H1 (cell line): ENCODE measurements at regions not wholly inside any gene's neighbourhood (a gene's known extent, or its start where the extent isn't known, plus 50 kb on each side); places are given as distances from the start of the nearest gene placed in this dataset.

ENCODE experiments used
- CTCF ChIA-PET: fragments of 300-600 bp; sonication (Branson Sonifier 250); formaldehyde crosslinking; loops from one replicate; lab custom pipeline; 2021; ENCODE audit not compliant: partially characterized antibody; lab: Charles Lee
- POLR2A ChIA-PET: fragments of 300-600 bp; sonication (Branson Sonifier 250); formaldehyde crosslinking; loops from one replicate; lab custom pipeline; 2021; ENCODE audit warnings: inconsistent platforms; ENCODE audit not compliant: partially characterized antibody; lab: Charles Lee
- DNase-seq, 2 experiments: peaks; one replicate each; pipeline versions ENCODE4 v3.0.0 to v3.0.0-alpha.2; 2010 to 2022; ENCODE audit warnings: low spot score in 2 of 2, low read depth in 1 of 2, mixed read lengths in 1 of 2
- FAIRE-seq: peaks from 2 replicates; lab custom pipeline; 2011; peaks lifted over from hg19 to GRCh38; lab: Jason Lieb, UNC
- H2AFZ ChIP-seq: 2 replicates; pipeline ENCODE4 v1.8.1; 2012; ENCODE audit warnings: low read length, inconsistent platforms
- H2AK5ac ChIP-seq: 2 replicates; pipeline ENCODE4 v1.6.1; 2013; ENCODE audit warnings: low read depth, low read length
- H2BK120ac ChIP-seq: replicated peaks from 2 replicates; pipeline ENCODE3; 2013; ENCODE audit warnings: low read depth, low read length, inconsistent platforms
- H2BK12ac ChIP-seq: 2 replicates; pipeline ENCODE4 v1.6.1; 2013; ENCODE audit warnings: low read depth, low read length
- H2BK15ac ChIP-seq: 2 replicates; pipeline ENCODE4 v1.6.1; 2013; ENCODE audit warnings: low read length
- H2BK20ac ChIP-seq: 2 replicates; pipeline ENCODE4 v1.6.1; 2013; ENCODE audit warnings: low read length
- H2BK5ac ChIP-seq: 2 replicates; pipeline ENCODE4 v1.6.1; 2013; ENCODE audit warnings: low read depth, low read length
- H3K14ac ChIP-seq: 2 replicates; pipeline ENCODE4 v1.6.1; 2013; ENCODE audit warnings: inconsistent platforms; ENCODE audit not compliant: insufficient read length
- H3K18ac ChIP-seq: 2 replicates; pipeline ENCODE4 v1.6.1; 2013; ENCODE audit warnings: low read length; ENCODE audit errors: extremely low read depth
- H3K23ac ChIP-seq: 2 replicates; pipeline ENCODE4 v1.6.1; 2013; ENCODE audit warnings: inconsistent platforms; ENCODE audit not compliant: insufficient read length
- H3K23me2 ChIP-seq: 2 replicates; pipeline ENCODE4 v1.6.1; 2013; ENCODE audit warnings: low read depth, low read length
- H3K27ac ChIP-seq: 2 replicates; pipeline ENCODE4 v1.6.1; 2011; ENCODE audit warnings: low read depth, low read length, inconsistent platforms
- H3K27me3 ChIP-seq, 4 experiments: replicated peaks in 1 of 4; 1 replicate in 1 of 4; 2 replicates in 3 of 4; pipeline versions ENCODE4 v1.6.1 to v1.8.1; 2011 to 2013; ENCODE audit warnings: low read length in 3 of 4, mild to moderate bottlenecking in 3 of 4, inconsistent platforms in 2 of 4, mixed read lengths in 2 of 4, moderate library complexity in 1 of 4; ENCODE audit not compliant: control insufficient read depth in 3 of 4, insufficient read depth in 3 of 4; ENCODE audit errors: extremely low read depth in 1 of 4
- H3K36me3 ChIP-seq, 4 experiments: 2 replicates each; pipeline versions ENCODE4 v1.6.1 to v1.8.1; 2011 to 2013; ENCODE audit warnings: mild to moderate bottlenecking in 4 of 4, low read length in 3 of 4, moderate library complexity in 2 of 4, control low read depth in 1 of 4, inconsistent platforms in 1 of 4; ENCODE audit not compliant: insufficient read depth in 4 of 4, control insufficient read depth in 2 of 4
- H3K4ac ChIP-seq: replicated peaks from 2 replicates; pipeline ENCODE3; 2013; ENCODE audit warnings: low read length, low read depth, mixed read lengths, inconsistent platforms; ENCODE audit not compliant: insufficient read length
- H3K4me1 ChIP-seq, 4 experiments: replicated peaks in 1 of 4; 1 replicate in 1 of 4; 2 replicates in 3 of 4; pipeline versions ENCODE4 v1.6.1 to v1.8.1; 2011 to 2013; ENCODE audit warnings: low read length in 3 of 4, inconsistent platforms in 2 of 4, mixed read lengths in 1 of 4; ENCODE audit not compliant: insufficient read depth in 4 of 4, control insufficient read depth in 3 of 4
- H3K4me2 ChIP-seq, 2 experiments: 2 replicates each; pipeline versions ENCODE4 v1.6.1 to v1.8.1; 2011 to 2013; ENCODE audit warnings: low read depth in 2 of 2, low read length in 2 of 2, control low read depth in 1 of 2, inconsistent platforms in 1 of 2, mild to moderate bottlenecking in 1 of 2; ENCODE audit not compliant: insufficient read depth in 1 of 2
- H3K4me3 ChIP-seq, 4 experiments: fragments of 200-600, 300-600 bp in 1 of 4; sonication (generic), shearing (Covaris generic), sonication (Bioruptor Twin) in 1 of 4; 2 replicates each; pipeline versions ENCODE4 v1.5.1 to v1.8.1; 2011 to 2016; ENCODE audit warnings: low read length in 4 of 4, low read depth in 3 of 4, control low read depth in 2 of 4, inconsistent platforms in 2 of 4, mild to moderate bottlenecking in 2 of 4, mixed read lengths in 1 of 4, moderate library complexity in 1 of 4; ENCODE audit not compliant: insufficient read depth in 2 of 4; ENCODE audit errors: extremely low read depth in 1 of 4
- H3K56ac ChIP-seq: replicated peaks from 2 replicates; pipeline ENCODE3; 2013; ENCODE audit warnings: low read depth, mild to moderate bottlenecking, mixed read lengths, low read length, inconsistent platforms; ENCODE audit not compliant: insufficient read length
- H3K79me1 ChIP-seq: 2 replicates; pipeline ENCODE4 v1.6.1; 2013; ENCODE audit warnings: low read depth, low read length, control low read depth
- H3K79me2 ChIP-seq, 2 experiments: 2 replicates each; pipeline versions ENCODE4 v1.6.1 to v1.8.1; 2012 to 2013; ENCODE audit warnings: low read length in 2 of 2, mild to moderate bottlenecking in 2 of 2, inconsistent platforms in 1 of 2; ENCODE audit not compliant: insufficient read depth in 2 of 2, control insufficient read depth in 1 of 2
- H3K9ac ChIP-seq, 4 experiments: replicated peaks in 1 of 4; 1 replicate in 1 of 4; 2 replicates in 3 of 4; pipeline versions ENCODE4 v1.6.1 to v1.8.1; 2011 to 2013; ENCODE audit warnings: low read depth in 3 of 4, low read length in 3 of 4, control low read depth in 2 of 4, mild to moderate bottlenecking in 2 of 4, moderate library complexity in 2 of 4, inconsistent platforms in 1 of 4; ENCODE audit errors: extremely low read depth in 1 of 4
- H3K9me3 ChIP-seq, 2 experiments: 2 replicates each; pipeline versions ENCODE4 v1.6.1 to v1.8.1; 2012 to 2013; ENCODE audit warnings: mild to moderate bottlenecking in 2 of 2, moderate library complexity in 2 of 2, control low read depth in 1 of 2, inconsistent platforms in 1 of 2, low read depth in 1 of 2, low read length in 1 of 2, mixed read lengths in 1 of 2; ENCODE audit not compliant: insufficient read depth in 2 of 2
- H4K20me1 ChIP-seq, 2 experiments: replicated peaks in 1 of 2; 2 replicates each; pipeline versions ENCODE3 to v1.8.1; 2011 to 2013; ENCODE audit warnings: inconsistent platforms in 2 of 2, low read length in 2 of 2, mild to moderate bottlenecking in 1 of 2; ENCODE audit not compliant: insufficient read depth in 2 of 2, control insufficient read depth in 1 of 2
- H4K5ac ChIP-seq: 2 replicates; pipeline ENCODE4 v1.6.1; 2013; ENCODE audit warnings: low read length, low read depth, mixed read lengths, inconsistent platforms; ENCODE audit not compliant: insufficient read length
- H4K8ac ChIP-seq: 2 replicates; pipeline ENCODE4 v1.8.0; 2013; ENCODE audit warnings: mild to moderate bottlenecking, moderate library complexity, low read length, inconsistent platforms; ENCODE audit not compliant: insufficient read depth; ENCODE audit errors: extremely low read depth
- H4K91ac ChIP-seq: replicated peaks from 2 replicates; pipeline ENCODE3; 2013; ENCODE audit warnings: low read length, mixed read lengths, inconsistent platforms; ENCODE audit not compliant: insufficient read length
- ATF2 ChIP-seq: IDR thresholded peaks from 2 replicates; pipeline ENCODE4 v1.6.1; 2012; ENCODE audit warnings: low read length, inconsistent platforms
- CEBPB ChIP-seq: IDR thresholded peaks from 2 replicates; pipeline ENCODE4 v1.6.1; 2012; ENCODE audit warnings: low read depth, low read length
- CREB1 ChIP-seq: IDR thresholded peaks from 2 replicates; pipeline ENCODE4 v1.6.1; 2012; ENCODE audit warnings: inconsistent platforms
- HDAC6 ChIP-seq: IDR thresholded peaks from one replicate; pipeline ENCODE4 v1.7.1; 2012; ENCODE audit warnings: low read depth, mild to moderate bottlenecking, inconsistent platforms, low read length, moderate library complexity
- JUN ChIP-seq: IDR thresholded peaks from 2 replicates; pipeline ENCODE4 v1.6.1; 2011; ENCODE audit warnings: low read depth, mild to moderate bottlenecking, improper control_type of control experiment, low read length
- KDM1A ChIP-seq: fragments of 200-600, 300-600 bp; sonication (generic); IDR thresholded peaks from 2 replicates; pipeline ENCODE4 v1.7.1; 2016; ENCODE audit warnings: mild to moderate bottlenecking, low read length, borderline replicate concordance
- SP1 ChIP-seq: IDR thresholded peaks from 2 replicates; pipeline ENCODE4 v1.6.1; 2011; ENCODE audit warnings: low read depth, low read length

DNA sequence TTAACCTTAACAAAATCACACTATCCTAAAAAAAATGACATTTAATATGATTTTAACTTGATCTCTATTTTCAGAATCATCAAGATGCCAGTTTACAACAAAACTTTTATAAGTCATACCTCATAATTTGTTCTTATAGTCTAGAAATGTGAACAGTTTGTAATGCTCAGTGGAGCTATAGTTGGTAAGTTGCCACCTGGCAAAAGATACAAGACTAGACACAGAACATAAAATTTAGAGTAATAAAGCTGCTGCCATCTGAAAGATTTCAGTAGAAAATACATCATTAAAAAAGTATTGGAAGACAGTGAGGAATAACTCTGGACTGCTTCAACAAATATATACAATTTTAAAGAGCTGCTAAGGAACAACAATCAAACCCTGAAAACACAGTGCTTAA is 233.8 kb downstream of the GABRG2 start:
- no peak overlapping the region for H3K56ac ChIP-seq
- H4K91ac ChIP-seq = no peak overlapping the region
- no peaks in the 10 kb centered on the region for H3K27me3 ChIP-seq
- no peaks in the 10 kb centered on the region for H3K23me2 ChIP-seq
- no peaks in the 10 kb centered on the region for H3K79me2 ChIP-seq
- H4K5ac ChIP-seq = no peak overlapping the region
- H2BK5ac ChIP-seq = no peak overlapping the region
- no peak overlapping the region for H3K4me2 ChIP-seq
- FAIRE-seq (no peak), DNase-seq (no peak)
- no peak overlapping the region for H2BK20ac ChIP-seq
- H3K9me3 ChIP-seq = no peaks in the 10 kb centered on the region
- TF ChIP-seq KDM1A (no peak), JUN (no peak), CEBPB (no peak), SP1 (no peak), CREB1 (no peak), HDAC6 (no peak), ATF2 (no peak)
- H3K4me1 ChIP-seq = no peaks in the 10 kb centered on the region
- H2BK12ac ChIP-seq = no peak overlapping the region
- no peak overlapping the region for H3K9ac ChIP-seq
- ChIA-PET POLR2A (no interaction called here), CTCF (no interaction called here)
- peaks cover 0 to 2% (median 0%) of the 10 kb centered on the region in 4 experiments; a peak in 1 of 8 replicates for H3K36me3 ChIP-seq
- H3K4ac ChIP-seq = no peak overlapping the region
- no peak overlapping the region for H3K14ac ChIP-seq
- no peaks in the 10 kb centered on the region for H3K79me1 ChIP-seq
- no peak overlapping the region for H2AFZ ChIP-seq
- H4K20me1 ChIP-seq = no peaks in the 10 kb centered on the region
- no peak overlapping the region for H3K18ac ChIP-seq
- H2AK5ac ChIP-seq = no peak overlapping the region
- H2BK120ac ChIP-seq = no peak overlapping the region
- no peak overlapping the region for H4K8ac ChIP-seq
- H3K27ac ChIP-seq = no peak overlapping the region
- no peak overlapping the region for H2BK15ac ChIP-seq
- no peak overlapping the region for H3K23ac ChIP-seq
- no peak overlapping the region for H3K4me3 ChIP-seq
